ENCODE measurements at regions not wholly inside any gene's neighbourhood (a gene's known extent, or its start where the extent isn't known, plus 50 kb on each side); places are given as distances from the start of the nearest gene placed in this dataset.

DNA sequence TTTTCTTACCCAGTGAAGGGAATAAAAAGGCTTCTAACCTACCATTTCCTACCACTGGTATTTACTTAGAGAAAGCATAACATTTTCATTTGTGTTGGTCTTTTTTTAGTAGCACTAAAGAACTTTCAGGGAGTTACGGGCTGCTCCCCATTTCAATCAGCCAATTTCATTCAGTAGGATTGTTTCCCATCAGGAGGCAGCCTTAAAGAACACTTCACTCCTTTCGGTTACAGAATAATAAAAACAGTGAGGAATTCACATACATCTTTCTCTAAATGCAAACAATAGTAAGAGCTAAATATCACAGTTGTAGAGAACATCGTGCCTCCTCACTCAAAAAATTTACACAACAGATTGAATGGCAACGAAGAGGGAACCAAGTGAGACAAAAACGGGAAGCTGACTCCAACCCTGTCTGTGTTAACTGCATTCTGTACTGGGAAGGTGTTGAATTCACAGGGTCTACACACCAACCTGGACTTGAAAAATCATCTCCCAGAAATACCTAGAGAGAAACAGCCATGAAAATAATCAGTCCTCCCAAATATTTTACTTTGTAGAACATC is 55.5 kb upstream of the ABLIM1 start:
- TF ChIP-seq, protein P1, sequence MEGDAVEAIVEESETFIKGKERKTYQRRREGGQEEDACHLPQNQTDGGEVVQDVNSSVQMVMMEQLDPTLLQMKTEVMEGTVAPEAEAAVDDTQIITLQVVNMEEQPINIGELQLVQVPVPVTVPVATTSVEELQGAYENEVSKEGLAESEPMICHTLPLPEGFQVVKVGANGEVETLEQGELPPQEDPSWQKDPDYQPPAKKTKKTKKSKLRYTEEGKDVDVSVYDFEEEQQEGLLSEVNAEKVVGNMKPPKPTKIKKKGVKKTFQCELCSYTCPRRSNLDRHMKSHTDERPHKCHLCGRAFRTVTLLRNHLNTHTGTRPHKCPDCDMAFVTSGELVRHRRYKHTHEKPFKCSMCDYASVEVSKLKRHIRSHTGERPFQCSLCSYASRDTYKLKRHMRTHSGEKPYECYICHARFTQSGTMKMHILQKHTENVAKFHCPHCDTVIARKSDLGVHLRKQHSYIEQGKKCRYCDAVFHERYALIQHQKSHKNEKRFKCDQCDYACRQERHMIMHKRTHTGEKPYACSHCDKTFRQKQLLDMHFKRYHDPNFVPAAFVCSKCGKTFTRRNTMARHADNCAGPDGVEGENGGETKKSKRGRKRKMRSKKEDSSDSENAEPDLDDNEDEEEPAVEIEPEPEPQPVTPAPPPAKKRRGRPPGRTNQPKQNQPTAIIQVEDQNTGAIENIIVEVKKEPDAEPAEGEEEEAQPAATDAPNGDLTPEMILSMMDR (conservative IDR thresholded peaks at IDR 0.05; ENCODE audit: low read depth, low read length), result no peak
- TF ChIP-seq FOS (IDR thresholded peaks at IDR 0.05; ENCODE audit: low read depth, low read length) (no peak), POLR2A (IDR thresholded peaks at IDR 0.05; ENCODE audit: low read depth, low read length) (no peak), RFX5 (IDR thresholded peaks at IDR 0.05; ENCODE audit: low read depth, low read length) (no peak), SMC3 (IDR thresholded peaks at IDR 0.05; ENCODE audit: low read depth, low read length) (no peak), MXI1 (IDR thresholded peaks at IDR 0.05; ENCODE audit: borderline replicate concordance, low read depth, low read length) (no peak), BHLHE40 (IDR thresholded peaks at IDR 0.05; ENCODE audit: low read depth, low read length) (no peak), RAD21 (IDR thresholded peaks at IDR 0.05; ENCODE audit: low read length) (no peak), RCOR1 (IDR thresholded peaks at IDR 0.05; ENCODE audit: insufficient replicate concordance, low read length) (no peak), CHD1 (IDR thresholded peaks at IDR 0.05; ENCODE audit: low read depth, low read length) (no peak), MAZ (IDR thresholded peaks at IDR 0.05; ENCODE audit: borderline replicate concordance, low read depth, low read length) (no peak), USF2 (IDR thresholded peaks at IDR 0.05; ENCODE audit: low read depth, low read length) (no peak)
- TF ChIP-seq, protein P2, sequence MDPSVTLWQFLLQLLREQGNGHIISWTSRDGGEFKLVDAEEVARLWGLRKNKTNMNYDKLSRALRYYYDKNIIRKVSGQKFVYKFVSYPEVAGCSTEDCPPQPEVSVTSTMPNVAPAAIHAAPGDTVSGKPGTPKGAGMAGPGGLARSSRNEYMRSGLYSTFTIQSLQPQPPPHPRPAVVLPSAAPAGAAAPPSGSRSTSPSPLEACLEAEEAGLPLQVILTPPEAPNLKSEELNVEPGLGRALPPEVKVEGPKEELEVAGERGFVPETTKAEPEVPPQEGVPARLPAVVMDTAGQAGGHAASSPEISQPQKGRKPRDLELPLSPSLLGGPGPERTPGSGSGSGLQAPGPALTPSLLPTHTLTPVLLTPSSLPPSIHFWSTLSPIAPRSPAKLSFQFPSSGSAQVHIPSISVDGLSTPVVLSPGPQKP (IDR thresholded peaks at IDR 0.05; ENCODE audit: borderline replicate concordance, low read depth, low read length), result no peak
